Renal pelvis (tissue), 1 donor: ENCODE measurements at regions not wholly inside any gene's neighbourhood (a gene's known extent, or its start where the extent isn't known, plus 50 kb on each side); places are given as distances from the start of the nearest gene placed in this dataset.
"Not testable (repeated sequence)": the region's sequence is repeated elsewhere in the genome, so short reads cannot be mapped to it uniquely, and the experiment has no call there.

Source experiments
- DNase-seq: peaks from one replicate; pipeline ENCODE4 v3.0.0-alpha.2; 2013

- no peak for DNase-seq
Observed at GRCh38 chr3:3446251-3446650, 266.8 kb upstream of the CRBN start.

GRCh38 chr3:3443482-3443881 lies 264.0 kb upstream of the CRBN start:
- no peak for DNase-seq

DNA sequence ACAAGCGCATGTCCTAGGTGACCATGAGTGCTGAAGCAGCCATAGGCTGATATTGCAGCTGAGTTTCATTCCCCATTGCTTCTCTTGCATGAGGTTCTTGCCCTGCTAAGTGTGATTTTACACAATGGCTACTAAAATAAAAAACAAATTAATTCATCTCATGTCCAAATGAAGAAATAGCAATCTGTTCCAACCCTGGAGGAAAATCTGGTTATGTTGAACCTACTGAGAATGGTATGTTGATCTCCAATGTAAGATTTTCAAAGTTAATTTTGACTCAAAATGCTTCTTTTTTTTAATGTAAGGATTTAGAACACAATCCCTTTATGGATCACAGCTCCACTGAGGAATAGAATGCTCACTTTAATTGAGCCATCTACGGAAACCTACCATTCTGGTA lies 254.2 kb upstream of the CRBN start:
- no peak for DNase-seq

DNA sequence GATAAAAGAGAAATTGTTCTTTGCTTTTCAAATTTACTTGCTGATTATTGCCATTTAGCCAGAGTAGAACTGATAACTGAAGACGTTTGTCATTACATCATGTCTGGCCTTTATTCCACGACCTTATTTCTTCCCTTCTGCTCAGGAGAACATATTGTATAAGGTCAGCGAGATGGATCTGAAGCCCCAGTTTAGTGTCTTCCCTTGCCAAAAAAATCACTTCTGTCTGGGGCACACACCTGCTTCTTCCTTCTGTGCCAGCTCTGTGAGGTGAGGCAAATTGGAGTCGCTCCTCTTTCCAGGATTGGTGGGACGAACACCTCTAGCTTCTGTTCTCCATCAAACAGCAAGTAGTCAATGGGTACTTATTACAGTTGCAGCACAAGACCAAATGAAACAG lies 250.3 kb upstream of the CRBN start:
- DNase-seq = no peak

DNA sequence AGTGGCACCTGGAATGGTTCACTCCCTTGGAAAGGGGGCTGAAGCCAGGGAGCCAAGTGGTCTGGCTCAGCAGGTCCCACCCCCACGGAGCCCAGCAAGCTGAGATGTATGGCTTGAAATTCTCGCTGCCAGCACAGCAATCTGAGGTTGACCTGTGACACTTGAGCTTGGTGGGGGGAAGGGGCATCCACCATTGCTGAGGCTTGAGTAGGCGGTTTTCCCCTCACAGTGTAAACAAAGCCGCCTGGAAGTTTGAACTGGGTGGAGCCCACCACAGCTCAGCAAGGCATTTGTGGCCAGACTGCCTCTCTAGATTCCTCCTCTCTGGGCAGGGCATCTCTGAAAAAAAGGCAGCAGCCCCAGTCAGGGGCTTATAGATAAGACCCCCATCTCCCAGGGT lies 228.2 kb upstream of the CRBN start:
- not testable (repeated sequence) for DNase-seq

GRCh38 chr3:3405131-3405530 lies 225.6 kb upstream of the CRBN start:
- no peak for DNase-seq

GRCh38 chr3:3403700-3404099 lies 224.2 kb upstream of the CRBN start:
- no peak for DNase-seq

DNA sequence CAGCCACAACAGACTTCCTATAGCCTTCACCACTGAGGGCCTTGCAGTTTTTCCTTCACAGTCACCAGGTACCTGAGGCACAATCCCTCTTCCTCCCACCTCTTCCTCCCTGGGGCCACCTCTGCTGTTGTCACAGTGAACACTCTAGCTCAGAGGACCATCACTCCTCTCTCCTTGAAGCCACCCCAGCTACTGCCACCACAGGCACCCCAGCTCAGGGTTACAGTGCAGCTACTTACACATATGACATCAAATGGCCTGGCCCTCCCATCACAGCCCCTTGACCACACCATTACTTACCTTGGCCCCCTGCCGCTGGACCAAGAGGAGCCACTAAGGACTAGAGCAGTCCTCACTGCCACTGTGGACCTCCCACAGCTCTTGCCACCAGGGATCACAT lies 213.5 kb upstream of the CRBN start:
- DNase-seq = no peak

DNA sequence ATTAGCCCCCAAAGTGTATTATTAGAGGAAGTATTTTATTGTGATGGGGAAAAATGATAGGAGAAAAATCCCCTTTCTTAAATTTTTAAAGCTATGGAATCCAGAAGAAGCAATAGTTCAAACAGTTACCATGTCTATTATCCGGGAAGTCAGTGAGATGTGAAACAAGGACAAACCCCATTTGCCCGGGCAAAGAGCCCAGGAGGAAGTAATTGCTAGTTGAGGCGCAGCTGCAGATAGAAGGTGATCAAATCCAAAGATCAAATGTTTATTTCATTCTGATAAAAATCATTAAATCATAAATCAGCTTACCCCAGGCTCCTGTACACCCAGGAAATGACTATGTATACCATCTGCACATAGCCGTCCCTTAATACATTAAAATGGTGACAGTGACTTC lies 204.0 kb upstream of the CRBN start:
- no peak for DNase-seq

GRCh38 chr3:3372210-3372777 lies 192.8 kb upstream of the CRBN start:
- no peak for DNase-seq

- no peak for DNase-seq
Observed at GRCh38 chr3:3368306-3368705, 188.8 kb upstream of the CRBN start.

- DNase-seq = no peak
Observed at GRCh38 chr3:3366386-3366785, 186.9 kb upstream of the CRBN start.

DNA sequence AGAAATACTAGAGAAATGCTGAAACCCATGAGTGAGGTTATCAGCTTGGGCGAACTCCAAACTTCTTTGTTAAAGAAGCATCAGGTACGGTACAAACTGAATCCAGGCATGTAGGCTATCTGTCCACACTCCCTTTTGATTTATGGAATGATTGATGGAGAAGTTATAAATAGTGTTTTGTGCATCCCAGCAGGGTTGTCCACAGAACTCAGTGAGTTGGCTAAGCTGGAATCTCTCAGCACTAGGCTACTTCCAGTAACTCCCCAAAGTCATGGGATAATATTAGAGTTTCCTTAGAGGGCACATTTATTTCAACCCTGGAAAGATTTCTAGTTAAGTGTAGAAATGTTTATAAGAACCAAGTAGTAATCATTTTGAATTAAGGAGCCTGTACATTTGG lies 186.2 kb upstream of the CRBN start:
- DNase-seq = no peak

DNA sequence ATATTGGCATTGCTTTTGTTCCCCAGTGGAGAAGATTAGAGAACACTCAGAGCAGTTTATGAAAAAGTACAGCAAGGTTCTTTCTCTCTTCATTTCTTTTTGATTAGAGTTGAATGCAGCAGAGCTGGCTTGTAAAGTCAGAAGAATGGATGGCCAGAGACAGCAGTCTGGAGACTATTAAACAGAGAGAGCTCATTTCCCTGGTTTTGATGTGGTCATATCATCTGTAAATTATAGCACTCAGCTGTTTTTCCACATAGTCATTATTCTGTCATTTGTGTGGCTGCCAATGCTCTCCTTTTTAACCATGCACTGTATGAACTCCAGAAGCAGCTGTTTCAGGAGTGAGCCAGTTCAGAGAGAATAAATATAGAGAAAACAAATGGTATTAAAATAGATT lies 177.4 kb upstream of the CRBN start:
- DNase-seq = no peak

GRCh38 chr3:3355442-3355841 lies 176.0 kb upstream of the CRBN start:
- DNase-seq = no peak

GRCh38 chr3:3353153-3353552 lies 173.7 kb upstream of the CRBN start:
- no peak for DNase-seq

GRCh38 chr3:3351226-3351625 lies 171.7 kb upstream of the CRBN start:
- DNase-seq = no peak

DNA sequence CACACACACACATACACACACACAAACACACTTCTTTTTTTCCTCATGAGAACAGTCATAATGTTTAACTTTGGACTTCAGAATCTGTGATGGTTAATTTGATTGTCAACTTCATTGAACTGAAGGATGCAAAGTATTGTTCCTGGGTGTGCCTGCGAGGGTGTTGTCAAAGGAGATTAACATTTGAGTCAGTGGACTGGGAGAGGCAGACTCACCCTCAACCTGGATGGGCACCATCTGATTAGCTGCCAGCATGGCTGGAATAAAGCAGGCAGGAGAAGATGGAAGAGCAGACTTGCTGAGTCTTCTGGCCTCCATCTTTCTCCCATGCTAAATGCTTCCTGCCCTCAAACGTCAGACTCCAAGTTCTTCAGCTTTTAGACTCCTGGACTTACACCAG lies 167.6 kb upstream of the CRBN start:
- not testable (repeated sequence) for DNase-seq

GRCh38 chr3:3346556-3346955 lies 167.1 kb upstream of the CRBN start:
- no peak for DNase-seq

DNA sequence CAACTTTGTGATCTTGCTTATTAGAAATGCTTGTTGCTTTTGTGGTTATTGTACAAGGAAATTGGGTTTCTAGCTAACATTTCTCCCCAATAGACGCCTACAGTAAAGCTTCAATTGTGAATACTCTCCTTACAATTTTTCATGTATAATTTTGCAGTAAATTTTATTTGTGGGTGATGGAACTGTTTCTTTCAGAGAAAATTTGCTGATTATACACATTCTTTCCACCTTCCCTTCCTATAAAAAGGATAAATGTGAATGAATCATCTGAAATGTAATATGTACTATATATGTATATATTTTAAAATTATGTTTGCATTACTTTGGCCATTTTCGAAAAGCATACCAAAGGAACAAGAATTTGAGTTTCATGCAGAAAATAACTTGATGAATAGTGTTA lies 162.7 kb upstream of the CRBN start:
- no peak for DNase-seq

GRCh38 chr3:3340965-3341895 lies 161.7 kb upstream of the CRBN start:
- no peak for DNase-seq

GRCh38 chr3:3340526-3340925 lies 161.0 kb upstream of the CRBN start:
- no peak for DNase-seq

GRCh38 chr3:3335903-3336302 lies 156.4 kb upstream of the CRBN start:
- DNase-seq = no peak

DNA sequence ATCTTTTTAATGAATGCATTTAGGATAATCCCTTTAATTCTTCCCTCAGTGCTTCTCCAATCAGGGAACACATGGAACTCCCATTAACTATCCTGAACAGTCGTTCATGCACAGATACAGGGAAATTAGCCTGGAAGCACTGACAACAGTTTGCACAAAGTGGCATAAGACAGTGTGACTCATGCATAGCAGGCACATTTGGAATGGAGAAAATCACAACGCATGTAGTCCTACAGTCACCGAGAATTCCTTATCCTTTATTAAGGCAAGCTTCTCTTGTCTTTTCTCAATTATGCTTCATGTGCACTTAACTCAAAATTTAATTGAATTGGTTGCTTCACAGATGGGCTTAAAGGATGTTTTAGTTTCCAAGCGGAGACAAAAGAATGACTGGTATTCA lies 155.0 kb upstream of the CRBN start:
- DNase-seq = no peak
